Glutamatergic neuron (in vitro differentiated cells): ENCODE measurements at regions not wholly inside any gene's neighbourhood (a gene's known extent, or its start where the extent isn't known, plus 50 kb on each side); places are given as distances from the start of the nearest gene placed in this dataset.
"Not testable (repeated sequence)": the region's sequence is repeated elsewhere in the genome, so short reads cannot be mapped to it uniquely, and the experiment has no call there.

Experiments
- DNase-seq: peaks from one replicate; pipeline ENCODE4 v3.0.0; 2022
- H3K27ac Mint-ChIP-seq: one replicate; pipeline ENCODE4 v1.8.0; 2020; ENCODE audit warnings: mild to moderate bottlenecking, mixed read lengths, inconsistent platforms; ENCODE audit not compliant: unreplicated experiment
- H3K27me3 Mint-ChIP-seq: one replicate; pipeline ENCODE4 v1.8.0; 2020; ENCODE audit warnings: mild to moderate bottlenecking, moderate library complexity, mixed read lengths, inconsistent platforms; ENCODE audit not compliant: unreplicated experiment
- H3K36me3 Mint-ChIP-seq: one replicate; pipeline ENCODE4 v1.8.0; 2020; ENCODE audit warnings: mild to moderate bottlenecking, mixed read lengths, inconsistent platforms; ENCODE audit not compliant: unreplicated experiment
- H3K4me1 Mint-ChIP-seq: one replicate; pipeline ENCODE4 v1.8.0; 2020; ENCODE audit warnings: mild to moderate bottlenecking, low read depth, mixed read lengths, inconsistent platforms; ENCODE audit not compliant: unreplicated experiment
- H3K4me3 Mint-ChIP-seq: one replicate; pipeline ENCODE4 v1.8.0; 2020; ENCODE audit warnings: mild to moderate bottlenecking, mixed read lengths, inconsistent platforms; ENCODE audit not compliant: unreplicated experiment
- H3K9me3 Mint-ChIP-seq: one replicate; pipeline ENCODE4 v1.8.0; 2020; ENCODE audit warnings: mild to moderate bottlenecking, moderate library complexity, mixed read lengths, inconsistent platforms; ENCODE audit not compliant: unreplicated experiment
- CTCF ChIP-seq: fragments of 200-600 bp; sonication (generic); IDR thresholded peaks from one replicate; pipeline ENCODE4 v1.5.0; 2021; ENCODE audit not compliant: partially characterized antibody, unreplicated experiment

- Mint-ChIP-seq H3K27ac (no peak overlapping the region), H3K9me3 (no peaks in the 10 kb centered on the region), H3K4me3 (no peak overlapping the region), H3K27me3 (no peaks in the 10 kb centered on the region), H3K4me1 (no peaks in the 10 kb centered on the region), H3K36me3 (no peaks in the 10 kb centered on the region)
- DNase-seq = no peak
- TF ChIP-seq CTCF = no peak
These were observed 202.8 kb downstream of the KDM5D start for GRCh38 chrY:19541475-19542306.

- H3K4me3 Mint-ChIP-seq, H3K4me1 Mint-ChIP-seq, H3K36me3 Mint-ChIP-seq, H3K27me3 Mint-ChIP-seq, H3K27ac Mint-ChIP-seq, H3K9me3 Mint-ChIP-seq, DNase-seq: not testable (repeated sequence)
These were observed 208.8 kb downstream of the KDM5D start for GRCh38 chrY:19535697-19536096.

- Mint-ChIP-seq H3K9me3 (peaks cover 1% of the 10 kb centered on the region), H3K4me1 (no peaks in the 10 kb centered on the region), H3K27me3 (peaks cover 3% of the 10 kb centered on the region), H3K36me3 (no peaks in the 10 kb centered on the region), H3K27ac (no peak overlapping the region), H3K4me3 (no peak overlapping the region)
- no peak for TF ChIP-seq CTCF
- no peak for DNase-seq
These were observed 222.6 kb downstream of the KDM5D start for GRCh38 chrY:19521976-19522375.

GRCh38 chrY:19503092-19503449 lies 241.5 kb downstream of the KDM5D start:
- Mint-ChIP-seq H3K4me1 (no peaks in the 10 kb centered on the region), H3K36me3 (no peaks in the 10 kb centered on the region), H3K27ac (no peak overlapping the region), H3K27me3 (no peaks in the 10 kb centered on the region), H3K9me3 (peaks cover 1% of the 10 kb centered on the region), H3K4me3 (peak overlapping the region; percentile 77)
- TF ChIP-seq CTCF = no peak
- peak; percentile 15 for DNase-seq

GRCh38 chrY:19502169-19503091 lies 242.1 kb downstream of the KDM5D start:
- no peak for TF ChIP-seq CTCF
- Mint-ChIP-seq H3K36me3 (no peaks in the 10 kb centered on the region), H3K9me3 (peaks cover 1% of the 10 kb centered on the region), H3K4me1 (no peaks in the 10 kb centered on the region), H3K27me3 (no peaks in the 10 kb centered on the region), H3K27ac (no peak overlapping the region), H3K4me3 (peak overlapping the region; percentile 77)
- no peak for DNase-seq
